ENCODE measurements at regions not wholly inside any gene's neighbourhood (a gene's known extent, or its start where the extent isn't known, plus 50 kb on each side); places are given as distances from the start of the nearest gene placed in this dataset.

- TF ChIP-seq GATA3 (IDR thresholded peaks at IDR 0.05; ENCODE audit: low read depth, low read length): no peak
- TF ChIP-seq GATA2 (IDR thresholded peaks at IDR 0.05; ENCODE audit: low read depth, low read length): no peak
These were observed 371.2 kb downstream of the NPIPA8 start for GRCh38 chr16:17965133-17965900.
